Muscle layer of duodenum (tissue), 2 donors: ENCODE measurements at regions not wholly inside any gene's neighbourhood (a gene's known extent, or its start where the extent isn't known, plus 50 kb on each side); places are given as distances from the start of the nearest gene placed in this dataset.

Experiments
- H3K27ac ChIP-seq: one replicate; pipeline ENCODE4 v1.7.0; 2013; ENCODE audit warnings: mild to moderate bottlenecking, low read length
- H3K27me3 ChIP-seq: one replicate; pipeline ENCODE4 v1.7.0; 2013; ENCODE audit warnings: low read depth, mild to moderate bottlenecking, control low read depth, low read length
- H3K36me3 ChIP-seq, 2 donors: one replicate each; pipeline ENCODE4 v1.7.0; 2013; ENCODE audit warnings: low read length in 2 of 2, control low read depth in 1 of 2, mild to moderate bottlenecking in 1 of 2; ENCODE audit not compliant: insufficient read depth in 2 of 2, control insufficient read depth in 1 of 2
- H3K4me1 ChIP-seq, 2 donors: one replicate each; pipeline ENCODE4 v1.7.0; 2013; ENCODE audit warnings: low read length in 2 of 2, mild to moderate bottlenecking in 2 of 2, control low read depth in 1 of 2, moderate library complexity in 1 of 2; ENCODE audit not compliant: insufficient read depth in 2 of 2, control insufficient read depth in 1 of 2
- H3K4me3 ChIP-seq, 2 donors: one replicate each; pipeline ENCODE4 v1.7.0; 2013; ENCODE audit warnings: low read length in 2 of 2, low read depth in 1 of 2, mild to moderate bottlenecking in 1 of 2
- H3K9me3 ChIP-seq, 2 donors: one replicate each; pipeline ENCODE4 v1.7.0; 2013; ENCODE audit warnings: low read length in 2 of 2, control low read depth in 1 of 2, mild to moderate bottlenecking in 1 of 2; ENCODE audit not compliant: control insufficient read depth in 1 of 2
- donor health status: healthy.

- Histone ChIP-seq H3K27me3 (no peaks in the 10 kb centered on the region), H3K9me3 (peaks cover 0 to 2% of the 10 kb centered on the region in 2 donors), H3K4me1 (no peaks in the 10 kb centered on the region), H3K4me3 (no peak overlapping the region), H3K27ac (no peak overlapping the region), H3K36me3 (no peaks in the 10 kb centered on the region)
These were observed 128.5 kb downstream of the PRDM9 start for GRCh38 chr5:23635938-23636337.

DNA sequence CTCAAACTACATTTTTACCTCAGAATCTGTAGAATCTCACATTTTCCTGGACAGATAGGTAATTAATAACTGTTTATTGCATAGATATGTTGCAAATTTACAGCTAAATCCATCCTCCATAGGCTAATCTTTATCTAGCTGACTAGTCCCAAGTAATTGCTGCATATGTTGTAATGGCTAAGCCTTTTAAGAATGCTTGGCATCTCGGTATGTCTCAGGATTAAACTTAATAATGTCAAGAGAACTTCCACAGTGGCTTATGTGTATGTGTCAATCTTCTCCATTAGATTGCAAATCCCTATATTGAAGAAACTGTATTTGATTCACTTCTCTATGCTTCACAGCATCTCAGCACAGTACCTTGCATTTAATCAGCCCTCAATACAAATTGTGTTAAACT, 131.9 kb downstream of the PRDM9 start:
- no peak overlapping the region for H3K27ac ChIP-seq
- no peak overlapping the region for H3K4me3 ChIP-seq
- no peaks in the 10 kb centered on the region for H3K4me1 ChIP-seq
- peaks cover 0 to 4% of the 10 kb centered on the region in 2 donors for H3K9me3 ChIP-seq
- H3K27me3 ChIP-seq: no peaks in the 10 kb centered on the region
- H3K36me3 ChIP-seq: no peaks in the 10 kb centered on the region

GRCh38 chr5:23648656-23649055, 141.2 kb downstream of the PRDM9 start:
- no peak overlapping the region for H3K4me3 ChIP-seq
- no peaks in the 10 kb centered on the region for H3K27me3 ChIP-seq
- no peaks in the 10 kb centered on the region for H3K4me1 ChIP-seq
- H3K36me3 ChIP-seq: no peaks in the 10 kb centered on the region
- no peaks in the 10 kb centered on the region for H3K9me3 ChIP-seq
- H3K27ac ChIP-seq: no peak overlapping the region

DNA sequence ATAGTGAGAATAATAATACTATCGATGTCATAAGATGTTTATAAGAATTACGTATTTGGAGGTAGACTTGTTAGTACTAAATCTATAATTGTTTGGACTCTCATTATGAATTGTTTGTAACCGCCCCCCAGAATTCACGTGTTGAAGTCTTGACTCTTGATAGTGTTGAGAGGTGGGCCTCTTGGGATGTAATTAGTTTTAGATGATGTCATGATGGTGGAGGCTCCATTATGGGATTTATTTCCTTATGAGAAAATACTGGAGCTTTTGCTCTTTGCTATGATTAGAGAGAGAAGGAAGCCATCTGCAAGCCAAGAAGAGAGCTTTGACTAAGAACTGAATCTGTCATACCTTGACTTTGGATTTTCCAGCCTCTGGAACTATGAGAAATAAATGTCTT, 142.2 kb downstream of the PRDM9 start:
- Histone ChIP-seq H3K4me1 (no peaks in the 10 kb centered on the region), H3K27ac (no peak overlapping the region), H3K9me3 (no peaks in the 10 kb centered on the region)

DNA sequence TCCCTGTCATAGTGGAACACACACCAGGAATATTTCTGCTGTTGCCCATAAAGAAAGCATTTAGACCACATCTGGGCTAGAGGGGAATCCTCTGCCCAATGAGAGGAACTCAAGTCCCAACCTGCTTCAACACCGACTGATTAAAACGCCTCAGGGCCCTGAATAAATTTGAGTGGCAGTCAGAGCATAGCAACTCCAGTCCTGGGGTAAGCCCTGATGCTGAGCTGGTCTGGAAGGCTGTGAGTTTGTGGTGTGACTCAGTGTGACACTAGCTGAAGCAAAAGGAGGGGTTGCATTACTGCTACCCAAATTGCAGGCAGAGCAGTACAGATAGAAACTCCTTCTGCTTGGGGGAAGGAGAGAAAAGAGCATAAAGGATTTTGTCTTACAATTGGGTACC, 148.3 kb downstream of the PRDM9 start:
- H3K4me3 ChIP-seq: no peak overlapping the region
- no peaks in the 10 kb centered on the region for H3K27me3 ChIP-seq
- no peaks in the 10 kb centered on the region for H3K36me3 ChIP-seq
- H3K4me1 ChIP-seq: no peaks in the 10 kb centered on the region
- no peak overlapping the region for H3K27ac ChIP-seq
- H3K9me3 ChIP-seq: no peaks in the 10 kb centered on the region

More for the DNA sequence above, 142.2 kb downstream of the PRDM9 start:
- Histone ChIP-seq H3K36me3 (no peaks in the 10 kb centered on the region), H3K27me3 (no peaks in the 10 kb centered on the region), H3K4me3 (no peak overlapping the region)

- H3K27ac ChIP-seq: no peak overlapping the region
- no peaks in the 10 kb centered on the region for H3K27me3 ChIP-seq
- H3K36me3 ChIP-seq: no peaks in the 10 kb centered on the region
- no peaks in the 10 kb centered on the region for H3K4me1 ChIP-seq
- H3K9me3 ChIP-seq: no peaks in the 10 kb centered on the region
- no peak overlapping the region for H3K4me3 ChIP-seq
These were observed 168.0 kb downstream of the PRDM9 start for GRCh38 chr5:23675456-23675855.

DNA sequence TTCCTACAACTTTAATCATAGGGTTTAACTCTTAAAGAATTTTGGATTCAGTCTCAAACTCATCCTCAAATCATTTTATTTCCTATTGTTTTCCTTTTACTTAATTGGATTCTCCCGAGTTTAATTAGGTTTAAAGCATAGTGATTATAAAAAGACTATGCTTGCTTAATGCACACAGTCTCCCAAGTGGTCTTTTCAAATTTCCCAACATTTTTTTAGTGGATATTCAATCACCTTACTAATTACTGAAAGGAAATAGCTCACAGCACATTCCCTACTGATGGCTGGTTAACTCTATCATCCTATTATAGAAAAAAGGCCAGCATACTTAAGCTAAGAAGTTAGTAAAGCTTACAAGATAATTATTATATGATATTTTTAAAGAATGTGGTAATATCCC, 170.6 kb downstream of the PRDM9 start:
- Histone ChIP-seq H3K27ac (no peak overlapping the region), H3K36me3 (no peaks in the 10 kb centered on the region), H3K4me1 (no peaks in the 10 kb centered on the region), H3K9me3 (no peaks in the 10 kb centered on the region), H3K27me3 (no peaks in the 10 kb centered on the region), H3K4me3 (no peak overlapping the region)

DNA sequence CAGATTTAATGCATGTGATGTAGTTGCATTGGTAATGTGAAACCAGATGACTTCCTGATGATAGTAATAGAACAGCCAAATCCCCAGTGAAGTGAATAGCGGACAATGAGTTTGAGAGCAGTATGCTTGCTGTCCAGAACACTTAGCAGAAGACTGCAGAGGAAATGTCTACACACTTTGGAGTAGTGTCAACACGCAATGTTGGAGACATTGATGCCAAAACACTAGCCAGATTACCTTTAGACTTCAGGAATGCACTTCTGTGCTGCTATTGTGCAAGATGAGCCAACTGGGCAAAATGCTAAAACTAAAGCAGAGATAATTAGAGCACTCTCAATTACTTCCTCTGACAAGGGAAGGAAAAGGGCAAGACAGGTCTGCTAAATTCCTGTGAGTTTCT, 176.7 kb downstream of the PRDM9 start:
- no peaks in the 10 kb centered on the region for H3K4me1 ChIP-seq
- no peak overlapping the region for H3K27ac ChIP-seq
- no peaks in the 10 kb centered on the region for H3K27me3 ChIP-seq
- no peak overlapping the region for H3K4me3 ChIP-seq
- no peaks in the 10 kb centered on the region for H3K9me3 ChIP-seq
- no peaks in the 10 kb centered on the region for H3K36me3 ChIP-seq

- Histone ChIP-seq H3K27ac (no peak overlapping the region), H3K36me3 (no peaks in the 10 kb centered on the region), H3K27me3 (no peaks in the 10 kb centered on the region), H3K4me3 (no peak overlapping the region), H3K9me3 (no peaks in the 10 kb centered on the region), H3K4me1 (no peaks in the 10 kb centered on the region)
These were observed 196.8 kb downstream of the PRDM9 start for GRCh38 chr5:23703940-23704855.

- no peaks in the 10 kb centered on the region for H3K27me3 ChIP-seq
- no peaks in the 10 kb centered on the region for H3K36me3 ChIP-seq
- no peaks in the 10 kb centered on the region for H3K4me1 ChIP-seq
- H3K9me3 ChIP-seq: no peaks in the 10 kb centered on the region
- no peak overlapping the region for H3K27ac ChIP-seq
- H3K4me3 ChIP-seq: no peak overlapping the region
These were observed 210.1 kb downstream of the PRDM9 start for GRCh38 chr5:23717486-23717885.

DNA sequence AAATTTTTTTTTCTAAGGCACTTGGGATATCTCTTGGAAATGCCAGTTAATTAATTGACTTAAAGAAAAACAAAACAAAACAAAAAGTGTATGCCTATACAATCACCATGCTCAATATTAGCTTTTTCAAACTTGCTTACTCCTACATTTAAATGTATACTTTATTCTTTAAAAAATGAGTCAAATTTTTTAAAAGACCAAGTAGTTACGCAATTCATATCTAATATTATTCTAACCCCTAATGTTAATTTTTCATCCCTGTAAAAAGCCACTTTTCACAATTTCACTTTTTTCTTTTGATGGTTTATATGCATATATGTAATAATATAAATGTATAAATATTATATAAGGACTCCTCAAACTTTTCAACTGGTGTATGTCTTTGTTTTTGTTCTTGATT, 211.2 kb downstream of the PRDM9 start:
- H3K27me3 ChIP-seq: no peaks in the 10 kb centered on the region
- H3K27ac ChIP-seq: no peak overlapping the region
- no peaks in the 10 kb centered on the region for H3K9me3 ChIP-seq
- H3K36me3 ChIP-seq: no peaks in the 10 kb centered on the region
- no peak overlapping the region for H3K4me3 ChIP-seq
- H3K4me1 ChIP-seq: no peaks in the 10 kb centered on the region

- no peaks in the 10 kb centered on the region for H3K9me3 ChIP-seq
- H3K27ac ChIP-seq: no peak overlapping the region
- no peaks in the 10 kb centered on the region for H3K36me3 ChIP-seq
- no peaks in the 10 kb centered on the region for H3K4me1 ChIP-seq
- no peaks in the 10 kb centered on the region for H3K27me3 ChIP-seq
- H3K4me3 ChIP-seq: no peak overlapping the region
These were observed 213.9 kb downstream of the PRDM9 start for GRCh38 chr5:23721336-23721735.
